COLO668 (cell line): ENCODE measurements at regions not wholly inside any gene's neighbourhood (a gene's known extent, or its start where the extent isn't known, plus 50 kb on each side); places are given as distances from the start of the nearest gene placed in this dataset.

Source experiments
- DNase-seq: peaks from one replicate; lab custom pipeline; 2025; ENCODE audit not compliant: unreplicated experiment; lab: John Stamatoyannopoulos, UW

DNA sequence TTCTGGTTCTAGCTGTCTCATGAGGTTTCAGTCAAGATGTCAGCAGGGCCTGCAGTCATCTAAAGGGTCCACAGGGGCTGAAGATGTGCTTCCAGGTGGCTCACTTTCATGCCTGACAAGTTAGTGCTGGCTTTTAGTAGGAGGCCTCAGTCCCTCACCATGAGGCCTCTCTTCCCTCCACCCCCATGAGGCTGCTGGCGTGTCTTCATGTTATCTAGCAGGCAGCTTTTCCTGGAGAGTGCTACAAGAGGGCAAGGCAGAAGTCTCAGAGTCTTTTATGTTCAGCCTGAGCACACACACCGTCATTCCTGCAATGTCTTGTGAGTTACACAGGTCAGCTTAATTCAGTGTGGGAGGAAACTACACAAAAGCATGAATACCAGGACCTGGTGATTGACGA is 769.9 kb downstream of the HDGFL1 start:
- no peak for DNase-seq

DNA sequence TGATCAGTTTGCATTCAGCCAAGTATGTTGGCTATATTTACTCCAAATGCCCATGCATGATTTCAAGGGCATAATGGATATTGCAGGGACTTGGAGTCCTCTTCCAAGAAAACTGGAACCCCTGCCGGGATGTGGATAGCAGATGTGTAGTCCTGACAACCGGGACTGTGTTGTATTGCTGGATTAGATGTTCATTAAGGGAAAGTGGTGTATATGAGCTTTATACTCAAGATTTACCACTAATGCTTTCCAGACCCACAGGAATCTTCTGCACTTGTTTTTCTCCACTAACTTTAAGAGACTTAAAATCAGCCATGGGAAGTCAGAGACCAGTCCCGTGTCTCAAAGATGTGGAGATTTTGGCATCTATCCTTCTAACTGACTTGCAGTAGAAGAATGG is 770.9 kb downstream of the HDGFL1 start:
- DNase-seq: no peak

DNA sequence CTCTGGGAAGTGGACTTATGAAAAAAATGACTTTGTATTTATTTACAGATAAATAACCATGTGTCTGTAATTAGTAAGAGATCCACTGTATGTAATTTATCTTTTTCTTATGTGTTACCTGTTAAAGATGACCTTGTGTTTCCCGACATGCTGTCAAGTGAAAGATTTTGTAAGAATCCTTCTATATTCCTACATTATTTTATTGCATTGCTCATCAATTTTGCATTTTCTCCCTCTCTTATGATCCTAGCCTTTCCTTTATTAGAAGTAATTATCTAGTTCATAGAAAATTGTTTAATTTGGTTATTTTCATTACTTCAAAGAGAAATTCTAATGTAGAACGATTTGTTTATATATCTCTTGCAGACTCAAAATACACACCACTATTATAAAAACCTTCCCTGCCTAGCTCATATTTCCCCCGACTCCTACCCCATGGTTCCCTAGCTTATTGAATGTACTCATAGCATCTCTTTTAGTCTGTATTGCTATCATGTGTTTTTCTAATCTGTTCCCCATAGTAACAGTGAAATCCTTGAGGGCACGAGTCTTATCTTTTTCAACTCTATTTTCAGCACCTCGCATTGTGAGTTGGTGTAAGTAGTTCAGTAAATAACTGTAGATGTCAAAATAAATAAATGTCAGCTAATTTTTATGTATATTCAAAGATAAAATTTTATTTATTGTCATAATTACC is 774.4 kb downstream of the HDGFL1 start:
- no peak for DNase-seq

DNA sequence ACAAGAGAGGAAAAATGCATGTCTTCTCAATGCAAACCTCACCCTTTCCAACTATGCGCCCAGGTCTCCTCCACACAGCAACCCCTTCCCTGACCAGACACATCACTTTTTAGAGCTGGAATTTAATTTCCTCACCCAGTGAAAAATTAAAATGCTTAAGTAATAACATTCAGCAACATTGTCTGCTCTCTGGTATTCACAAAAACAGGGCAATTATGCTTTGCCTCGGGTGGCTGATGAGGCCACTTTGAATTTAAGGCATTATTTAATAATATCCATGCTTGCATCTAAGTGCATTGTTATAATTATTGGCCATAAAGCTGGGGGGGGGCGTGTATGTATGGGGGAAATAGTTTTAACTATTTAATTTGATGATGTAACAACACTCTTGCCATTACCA is 777.8 kb upstream of the NRSN1 start:
- no peak for DNase-seq

DNA sequence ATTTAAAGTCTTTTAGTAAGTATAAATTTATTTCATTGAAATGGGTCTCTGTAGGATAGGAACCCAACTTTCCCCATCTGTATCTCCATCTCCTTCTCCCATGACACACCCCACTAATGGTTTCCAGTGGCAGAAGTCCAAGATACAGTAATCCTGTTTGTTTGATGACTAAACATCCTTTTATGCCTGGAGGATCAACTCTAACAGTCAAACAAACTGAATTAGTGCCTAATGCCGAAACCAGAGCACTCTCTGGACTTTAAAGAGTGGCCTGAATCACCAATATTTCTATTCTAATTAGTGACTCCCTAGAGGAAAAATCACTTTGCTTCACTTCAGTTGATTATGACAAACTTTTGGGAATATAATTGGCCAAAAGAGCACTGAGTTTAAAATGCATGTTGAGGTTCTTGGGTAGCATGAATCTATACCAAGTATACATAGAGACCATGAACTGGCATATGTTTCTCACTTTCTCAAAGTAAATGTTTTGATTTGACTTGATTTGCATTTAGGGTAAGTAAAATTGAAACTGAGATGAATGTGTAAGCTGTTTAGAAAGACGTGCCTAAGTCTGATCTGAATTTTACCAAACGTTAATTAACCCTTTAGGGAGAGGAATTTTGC is 776.4 kb upstream of the NRSN1 start:
- no peak for DNase-seq

DNA sequence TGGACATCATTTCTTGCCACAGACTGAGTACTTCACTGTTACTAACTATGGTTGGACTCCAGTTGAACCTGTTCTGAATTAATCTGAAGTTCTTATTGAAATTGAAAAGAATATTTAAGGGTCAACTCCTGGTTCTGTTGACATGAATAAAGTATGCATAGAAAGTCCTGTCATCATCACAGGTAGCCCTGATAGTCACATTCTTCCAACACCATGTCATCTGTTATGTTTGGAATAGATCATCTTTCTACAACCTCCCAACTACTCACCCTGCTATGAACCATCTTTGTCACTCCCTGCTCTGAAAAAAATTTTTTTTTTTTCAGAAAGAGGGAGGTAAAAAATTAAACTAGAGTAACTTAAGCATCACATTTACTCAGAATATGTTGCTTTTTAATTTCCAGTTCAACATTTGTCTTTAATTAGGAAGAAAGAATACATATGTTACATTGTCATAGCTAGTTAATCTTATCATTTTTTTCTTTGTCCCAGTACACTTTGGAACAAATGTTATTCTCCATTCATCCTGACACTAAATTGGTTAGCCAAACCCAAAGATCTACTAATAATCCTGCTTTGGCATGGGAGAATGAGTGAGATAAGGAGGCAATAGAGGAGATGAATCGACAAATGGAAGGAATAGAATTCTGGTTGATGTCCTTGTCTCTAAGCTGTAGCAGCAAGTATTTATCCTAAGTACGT is 775.1 kb upstream of the NRSN1 start:
- DNase-seq: no peak

DNA sequence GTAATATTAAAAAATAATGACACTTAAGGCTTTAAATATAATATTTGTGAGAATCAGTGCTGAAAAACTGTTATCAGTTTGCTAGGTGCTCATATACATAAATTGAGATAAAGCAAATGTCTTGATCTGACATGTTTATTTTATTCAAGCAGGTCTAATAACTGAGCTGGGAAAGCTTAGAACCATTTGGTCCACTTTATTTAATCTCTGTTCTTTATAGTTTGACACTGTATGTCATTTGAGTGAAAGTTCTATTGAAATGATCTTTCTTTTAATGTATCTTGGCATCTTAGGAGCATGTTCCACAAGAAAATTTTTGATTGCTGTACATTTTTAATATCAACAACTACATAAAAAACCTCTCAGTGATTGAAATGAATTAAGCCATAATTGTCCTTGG is 772.0 kb upstream of the NRSN1 start:
- no peak for DNase-seq

DNA sequence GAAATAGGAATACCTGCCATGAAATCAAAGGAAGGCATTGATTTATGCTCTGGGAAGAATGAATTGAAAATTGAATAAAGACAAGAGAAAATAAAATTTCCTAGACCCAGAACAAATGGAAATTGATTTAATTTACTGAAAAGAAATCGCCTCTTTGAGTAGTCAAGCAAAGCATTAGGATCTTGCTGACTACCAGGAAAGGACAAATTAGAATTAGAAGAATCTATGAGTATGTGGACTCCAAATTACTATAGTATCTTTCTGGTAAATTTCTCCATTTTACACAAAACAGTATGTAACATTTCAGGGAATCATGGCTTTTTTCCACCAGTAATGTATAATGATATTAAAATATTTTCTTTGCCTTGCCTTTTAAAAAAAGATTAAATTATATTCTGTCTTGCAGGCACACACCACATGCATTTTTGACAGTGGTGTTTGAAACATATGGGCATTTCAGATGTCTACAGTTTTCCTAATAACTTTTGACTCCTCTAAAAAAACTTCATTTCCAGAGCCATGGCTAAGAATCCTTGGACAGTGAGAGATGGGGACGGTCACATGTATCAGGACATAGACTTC is 768.7 kb upstream of the NRSN1 start:
- no peak for DNase-seq

DNA sequence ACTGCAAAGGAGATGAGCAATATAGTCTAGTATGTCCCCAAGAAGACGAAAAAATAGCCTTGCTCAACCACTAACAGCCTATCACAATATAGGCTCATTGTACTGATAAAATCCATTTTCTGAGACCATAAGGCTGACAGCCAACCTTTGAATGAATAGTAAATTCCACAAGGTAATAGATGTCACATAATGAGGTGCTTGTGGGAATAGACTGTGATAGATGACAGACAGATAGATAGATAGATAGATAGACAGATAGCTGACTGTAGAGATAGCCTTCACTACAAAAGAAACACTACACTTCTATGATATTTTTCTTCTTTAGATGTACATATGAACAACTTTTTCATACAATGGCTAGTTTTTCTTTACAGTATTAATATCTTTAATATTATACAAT is 760.3 kb upstream of the NRSN1 start:
- DNase-seq: no peak

DNA sequence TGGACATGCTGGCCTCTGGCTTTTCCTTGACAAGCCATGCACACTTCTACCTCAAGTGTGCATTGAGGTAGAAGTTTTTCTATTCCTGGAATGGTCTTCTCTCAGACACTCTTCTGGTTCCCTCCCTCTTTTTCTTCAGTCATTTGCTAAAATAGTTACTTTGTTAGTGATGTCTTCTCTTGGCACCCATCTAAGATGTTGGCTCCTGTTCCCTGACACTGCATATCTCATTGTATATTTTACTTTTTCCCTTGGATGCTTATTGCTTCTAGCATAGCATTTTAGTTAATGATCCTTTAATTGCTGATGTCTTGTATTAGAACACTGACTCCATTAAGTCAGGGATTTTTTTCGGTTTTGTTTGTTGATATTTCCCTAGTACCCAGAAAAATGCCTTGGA is 758.7 kb upstream of the NRSN1 start:
- DNase-seq: no peak

DNA sequence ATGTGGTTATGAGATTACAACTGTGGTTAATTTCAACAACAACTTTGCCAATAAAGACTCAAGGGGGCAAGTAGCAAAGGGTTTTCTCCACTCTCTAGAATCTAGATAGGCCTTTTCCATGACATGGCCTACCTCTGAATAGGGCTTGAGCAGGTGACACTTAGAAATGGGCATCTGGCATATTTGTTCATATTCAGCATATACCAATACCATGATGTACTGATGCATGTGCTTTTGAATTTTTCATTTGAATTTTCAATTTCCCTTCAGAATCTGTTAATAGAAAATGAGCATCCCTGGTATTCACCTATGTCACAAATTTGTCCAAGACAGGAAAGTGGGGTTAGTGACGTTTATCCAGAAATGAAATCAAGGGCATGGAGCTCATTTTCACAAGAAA is 757.5 kb upstream of the NRSN1 start:
- DNase-seq: no peak

DNA sequence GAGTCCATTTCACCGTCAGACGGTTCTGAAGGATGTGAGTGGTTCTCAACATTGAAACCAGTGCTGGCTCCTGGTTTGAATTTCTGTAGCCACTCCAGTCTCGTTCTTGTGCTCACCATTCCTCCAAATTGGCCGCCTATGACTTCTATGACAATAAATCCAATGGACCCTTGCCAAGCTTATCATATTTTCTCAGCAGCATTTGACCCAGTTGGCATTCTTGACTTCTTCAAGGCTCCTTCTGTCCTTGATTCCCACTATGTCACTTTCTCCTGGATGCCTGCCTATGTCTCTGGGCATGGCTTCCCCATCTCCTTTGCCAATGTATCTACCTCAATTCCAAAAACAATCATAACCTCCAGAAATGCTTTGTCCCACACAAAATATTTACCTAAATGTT is 756.0 kb upstream of the NRSN1 start:
- DNase-seq: no peak

DNA sequence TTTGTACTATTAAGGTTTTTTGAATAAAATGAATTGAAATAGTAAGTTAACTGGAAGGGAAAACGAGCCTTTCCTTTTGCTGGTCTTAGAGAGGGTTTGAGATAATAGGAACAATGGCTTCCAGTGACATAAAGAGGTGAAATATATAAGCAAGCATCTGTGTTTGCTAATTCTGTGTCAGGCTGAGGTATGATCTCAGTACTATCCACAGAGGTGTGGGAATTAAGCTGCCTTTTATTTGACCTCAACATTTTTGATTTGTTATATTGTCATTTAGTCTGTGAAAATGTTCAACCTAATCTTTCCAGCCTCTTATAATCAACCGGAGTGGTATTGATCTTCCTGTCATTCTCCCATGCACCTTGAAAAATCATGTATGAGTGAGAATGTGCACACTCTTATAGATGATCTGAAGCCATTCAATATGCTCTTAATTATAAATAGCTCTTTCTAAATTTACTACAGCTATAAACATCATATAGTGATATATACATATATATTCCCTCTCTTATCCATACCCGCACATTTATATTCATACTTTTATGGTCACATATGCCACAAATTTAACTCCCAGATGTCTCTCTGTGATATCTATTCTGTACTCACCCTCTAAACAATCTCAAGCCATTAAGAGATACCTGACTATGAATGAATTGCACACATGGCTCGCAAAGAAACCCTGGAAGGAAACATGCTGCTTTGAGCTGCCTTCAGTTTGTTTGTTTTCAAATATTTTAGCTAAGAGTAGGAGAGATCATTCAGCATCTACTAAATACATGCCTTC is 754.7 kb upstream of the NRSN1 start:
- no peak for DNase-seq

DNA sequence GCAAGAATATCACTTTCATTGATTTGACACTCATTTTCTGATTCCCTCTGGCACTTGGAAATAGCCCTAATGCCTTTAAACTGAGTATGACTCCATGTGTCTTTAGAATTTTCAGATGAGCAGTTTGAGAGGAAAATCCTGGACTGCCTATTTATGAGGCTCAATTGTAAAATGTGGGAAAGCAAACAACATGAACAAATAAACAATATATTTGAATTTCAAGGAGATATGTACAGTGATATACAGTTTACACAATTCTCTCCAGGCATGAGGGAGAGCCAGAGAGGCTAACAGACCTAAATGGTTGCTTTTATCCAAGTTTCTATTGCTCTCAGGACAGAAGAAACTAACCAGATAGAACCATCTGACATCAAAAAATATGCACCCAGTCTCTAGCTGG is 748.2 kb upstream of the NRSN1 start:
- no peak for DNase-seq

DNA sequence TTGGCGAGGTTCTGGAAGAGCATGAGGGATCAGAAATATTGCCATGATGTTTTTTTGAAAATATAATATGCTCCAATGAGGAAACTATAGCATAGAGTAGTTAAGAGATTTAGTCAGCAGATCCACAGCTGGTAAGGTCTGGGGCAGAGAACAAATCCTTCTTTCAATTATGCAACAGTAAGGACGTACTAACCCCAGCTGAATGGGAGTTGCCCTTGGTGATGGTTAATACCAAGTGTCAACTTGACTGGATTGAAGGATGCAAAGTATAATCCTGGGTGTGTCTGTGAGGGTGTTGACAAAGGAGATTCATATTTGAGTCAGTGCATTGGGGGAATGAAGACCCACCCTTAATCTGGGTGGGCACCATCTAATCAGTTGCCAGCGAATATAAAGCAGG is 745.5 kb upstream of the NRSN1 start:
- DNase-seq: no peak

DNA sequence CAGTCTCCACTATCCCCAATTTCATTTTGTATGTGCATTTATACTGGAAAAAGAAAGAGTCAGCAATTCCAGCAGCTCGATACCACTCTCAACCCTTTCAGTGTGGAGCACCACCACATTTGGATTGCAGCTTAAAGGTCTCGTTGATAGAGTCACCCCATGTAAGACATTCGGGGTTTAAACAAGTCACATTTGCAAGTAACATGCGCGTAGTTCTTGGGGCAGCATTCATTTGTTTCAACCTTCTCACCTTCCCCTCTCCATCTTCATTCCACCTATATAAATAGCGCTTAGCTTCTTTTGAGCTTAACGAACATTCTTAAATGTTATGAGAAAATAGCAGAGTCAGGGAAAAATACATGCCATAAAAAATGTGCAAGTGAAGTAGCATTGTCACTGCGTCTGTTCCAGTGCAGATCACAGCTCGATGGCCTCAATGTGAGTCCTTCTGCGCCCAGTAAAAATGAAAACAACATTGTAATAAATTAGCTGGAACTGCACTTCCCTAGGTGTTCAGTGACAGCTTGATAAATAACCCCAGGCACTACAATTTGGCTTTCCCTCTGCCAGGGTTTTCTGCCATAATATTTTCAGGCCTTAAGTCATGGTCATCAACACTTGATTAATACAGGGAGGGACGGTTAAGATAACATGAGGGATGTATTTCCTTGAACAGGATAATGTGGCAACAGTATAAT is 737.8 kb upstream of the NRSN1 start:
- no peak for DNase-seq

DNA sequence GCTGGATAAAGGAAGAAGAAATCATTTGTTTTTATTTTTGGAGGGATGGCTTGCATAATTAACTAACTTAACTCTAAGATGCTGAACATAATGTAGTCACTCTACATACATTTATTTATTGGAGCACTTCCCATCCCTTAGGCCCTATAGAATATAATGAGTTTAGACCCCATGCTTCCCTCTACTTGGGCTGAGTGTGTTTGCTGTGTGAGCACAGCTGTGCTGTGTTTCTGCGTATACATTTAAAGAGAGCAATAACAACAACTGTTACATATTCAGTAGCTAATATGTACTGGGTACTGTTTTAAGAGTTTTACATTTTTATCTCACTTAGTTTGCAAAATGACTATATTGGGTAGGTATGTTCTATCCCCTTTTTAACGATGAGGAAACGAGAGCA is 736.6 kb upstream of the NRSN1 start:
- no peak for DNase-seq

DNA sequence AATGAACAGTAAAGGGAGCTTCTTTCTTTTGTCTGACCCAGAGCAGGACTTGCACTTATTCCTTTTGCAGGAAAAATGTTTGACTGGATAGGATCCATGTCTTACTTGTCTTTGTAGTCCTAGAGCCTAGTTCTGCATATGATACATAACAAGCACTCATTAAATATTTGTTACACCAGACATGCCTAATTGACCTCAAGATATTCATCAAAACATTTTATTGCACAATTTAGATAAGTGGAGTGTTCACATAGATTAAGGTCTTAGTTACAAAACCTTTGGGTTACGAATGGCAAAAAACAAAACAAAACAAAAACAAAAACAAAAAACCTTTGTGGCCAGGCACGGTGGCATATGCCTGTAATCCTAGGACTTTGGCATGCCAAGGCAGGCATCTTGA is 735.8 kb upstream of the NRSN1 start:
- no peak for DNase-seq

DNA sequence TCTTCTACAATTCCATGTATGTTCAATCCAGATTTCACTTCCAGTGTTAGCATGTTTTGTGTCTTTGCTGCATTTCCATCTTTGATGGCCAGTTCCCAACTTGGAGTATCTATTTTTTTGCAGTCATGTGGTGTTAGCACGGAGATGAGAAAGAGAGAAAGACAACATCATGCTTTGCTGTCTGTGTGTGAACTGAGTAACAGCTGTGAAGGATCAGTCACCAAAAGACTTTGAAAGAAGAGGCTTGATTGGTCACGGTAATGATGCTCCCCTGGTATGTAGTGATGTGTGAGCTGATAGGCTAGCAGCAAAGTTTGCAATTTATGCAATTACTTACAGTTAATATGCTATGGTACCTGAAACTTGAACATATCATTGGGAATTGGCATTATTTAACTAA is 731.3 kb upstream of the NRSN1 start:
- DNase-seq: no peak

DNA sequence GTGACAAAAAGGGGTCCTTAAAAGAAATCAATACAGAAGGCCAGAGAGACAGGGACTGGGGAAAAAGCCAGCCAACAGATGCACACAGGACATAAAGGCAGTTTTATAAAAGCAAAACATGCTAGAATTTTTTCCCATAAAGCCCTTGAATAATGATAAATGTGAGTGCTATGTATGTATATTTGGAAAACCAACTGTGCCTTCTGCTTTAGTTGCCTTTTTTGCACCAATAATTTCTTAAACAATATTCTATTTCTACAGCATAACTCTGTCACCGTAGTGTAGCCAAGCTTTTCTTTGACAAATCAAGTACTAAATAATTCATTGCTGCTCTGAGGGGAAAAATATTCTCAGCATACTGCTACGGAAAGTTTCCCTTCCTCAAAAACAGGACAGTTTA is 730.6 kb upstream of the NRSN1 start:
- DNase-seq: no peak

DNA sequence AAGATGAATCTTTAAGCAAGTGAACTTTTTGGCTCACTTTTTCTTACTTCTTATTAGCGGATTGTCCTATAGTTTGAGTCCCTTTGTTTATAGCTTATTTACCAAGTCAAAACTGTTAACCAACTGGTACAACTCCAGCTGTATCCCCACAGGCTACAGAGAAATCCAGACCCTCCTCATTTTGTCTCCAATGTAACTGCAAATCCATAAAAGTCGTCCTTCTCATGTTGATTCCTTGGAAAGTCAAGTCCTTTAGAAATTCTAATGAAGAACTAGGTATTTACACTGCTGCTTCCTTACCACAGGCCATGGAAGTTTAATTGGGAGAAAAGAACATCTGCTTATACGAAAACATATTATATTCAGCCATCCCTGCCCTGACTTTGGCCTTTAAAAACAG is 729.1 kb upstream of the NRSN1 start:
- DNase-seq: no peak
